ENCODE measurements at regions not wholly inside any gene's neighbourhood (a gene's known extent, or its start where the extent isn't known, plus 50 kb on each side); places are given as distances from the start of the nearest gene placed in this dataset.

- H3K4me1 ChIP-seq (ENCODE audit: control insufficient read depth, insufficient read depth, low read length), result 0 out of 2 replicates have a peak, but pooled peaks cover 2% of the 10 kb centered on the region
- no peaks in the 10 kb centered on the region for H3K36me3 ChIP-seq (ENCODE audit: control insufficient read depth, insufficient read depth, low read length)
- no peaks in the 10 kb centered on the region for H3K27me3 ChIP-seq (ENCODE audit: control insufficient read depth, insufficient read depth, low read length)
- no peaks in the 10 kb centered on the region; the same call in 1 of the 2 replicates for H3K9me3 ChIP-seq (ENCODE audit: control insufficient read depth, insufficient read depth, low read length)
- no peak for DNase-seq (ENCODE audit: low read depth, low spot score)
- H3K4me3 ChIP-seq (ENCODE audit: low read length), result no peak overlapping the region
- WGBS (ENCODE audit: insufficient coverage, insufficient read length), result no CpG with 5 or more reads among the region's 3 CpGs
- no peak overlapping the region for H3K27ac ChIP-seq (ENCODE audit: low read length)
Observed at GRCh38 chr3:26562021-26562768, 60.4 kb upstream of the LRRC3B start.
